Liver (tissue), 8 donors: ENCODE measurements at regions not wholly inside any gene's neighbourhood (a gene's known extent, or its start where the extent isn't known, plus 50 kb on each side); places are given as distances from the start of the nearest gene placed in this dataset.

Source experiments
- DNase-seq: peaks from one replicate; pipeline ENCODE4 v3.0.0-alpha.2; 2017; ENCODE audit warnings: low spot score
- H3K27ac ChIP-seq, 2 donors: one replicate each; pipeline ENCODE4 v1.7.0; 2013; ENCODE audit warnings: inconsistent platforms in 2 of 2, low read length in 2 of 2, control low read depth in 1 of 2, low read depth in 1 of 2, mild to moderate bottlenecking in 1 of 2
- H3K27me3 ChIP-seq, 4 donors: one replicate each; pipeline versions ENCODE4 v1.6.1 to v1.7.0; 2013; ENCODE audit warnings: low read length in 3 of 4, inconsistent platforms in 1 of 4, mild to moderate bottlenecking in 1 of 4, moderate library complexity in 1 of 4; ENCODE audit not compliant: control insufficient read depth in 4 of 4, insufficient read depth in 4 of 4
- H3K36me3 ChIP-seq, 4 donors: one replicate each; pipeline versions ENCODE4 v1.6.1 to v1.7.0; 2013; ENCODE audit warnings: low read length in 3 of 4, mild to moderate bottlenecking in 3 of 4, low read depth in 1 of 4, moderate library complexity in 1 of 4; ENCODE audit not compliant: control insufficient read depth in 4 of 4, insufficient read depth in 3 of 4
- H3K4me1 ChIP-seq, 4 donors: one replicate each; pipeline versions ENCODE4 v1.6.1 to v1.7.0; 2013; ENCODE audit warnings: low read length in 3 of 4, mild to moderate bottlenecking in 3 of 4, moderate library complexity in 1 of 4; ENCODE audit not compliant: control insufficient read depth in 4 of 4, insufficient read depth in 4 of 4
- H3K4me3 ChIP-seq, 3 donors: one replicate each; pipeline versions ENCODE4 v1.6.1 to v1.7.0; 2013; ENCODE audit warnings: low read length in 3 of 3, control low read depth in 1 of 3, low read depth in 1 of 3, mild to moderate bottlenecking in 1 of 3
- H3K9ac ChIP-seq, 2 donors: one replicate each; pipeline ENCODE4 v1.7.0; 2013; ENCODE audit warnings: low read length in 2 of 2, mild to moderate bottlenecking in 2 of 2, moderate library complexity in 2 of 2, control low read depth in 1 of 2, low read depth in 1 of 2
- H3K9me3 ChIP-seq, 4 donors: one replicate each; pipeline versions ENCODE4 v1.6.1 to v1.7.0; 2013; ENCODE audit warnings: low read length in 3 of 4; ENCODE audit not compliant: control insufficient read depth in 4 of 4
- FOXA1 ChIP-seq: IDR thresholded peaks from 2 replicates; pipeline ENCODE4 v1.6.1; 2016; ENCODE audit warnings: antibody characterized with exemption
- HNF4G ChIP-seq: IDR thresholded peaks from 2 replicates; pipeline ENCODE4 v1.6.1; 2016; ENCODE audit warnings: antibody characterized with exemption
- NR2F2 ChIP-seq: IDR thresholded peaks from 2 replicates; pipeline ENCODE4 v1.6.1; 2016; ENCODE audit warnings: antibody characterized with exemption
- RAD21 ChIP-seq, 2 donors: IDR thresholded peaks; 2 replicates each; pipeline ENCODE4 v1.6.1; 2016; ENCODE audit warnings: antibody characterized with exemption in 2 of 2, mild to moderate bottlenecking in 2 of 2
- REST ChIP-seq: IDR thresholded peaks from 2 replicates; pipeline ENCODE4 v1.6.1; 2016; ENCODE audit warnings: antibody characterized with exemption, mild to moderate bottlenecking
- RXRA ChIP-seq, 2 donors: IDR thresholded peaks; 2 replicates each; pipeline ENCODE4 v1.6.1; 2017 to 2018; ENCODE audit warnings: antibody characterized with exemption in 2 of 2, mild to moderate bottlenecking in 1 of 2
- TAF1 ChIP-seq: conservative IDR thresholded peaks from 2 replicates; pipeline ENCODE4 v1.6.1; 2016; ENCODE audit warnings: antibody characterized with exemption, mild to moderate bottlenecking
- YY1 ChIP-seq: IDR thresholded peaks from 2 replicates; pipeline ENCODE4 v1.6.1; 2016; ENCODE audit warnings: antibody characterized with exemption, mild to moderate bottlenecking
- WGBS: extraction: QIAGEN DNeasy Blood & Tissue Kit; methylation state at CpG from one replicate; pipeline ENCODE4 v1.1.7; 2013; 5-methylcytosine and 5-hydroxymethylcytosine counted together
- TF ChIP-seq, protein P1 (sequence below): fragments of 150-350 bp; IDR thresholded peaks from 2 replicates; pipeline ENCODE4 v1.5.1; 2017; ENCODE audit warnings: improper control_type of control experiment, low read depth, low read length; ENCODE audit not compliant: missing input control
- TF ChIP-seq, protein P2 (sequence below): IDR thresholded peaks from 2 replicates; pipeline ENCODE4 v1.6.1; 2016; ENCODE audit warnings: antibody characterized with exemption
- TF ChIP-seq, protein P3 (sequence below): IDR thresholded peaks from 2 replicates; pipeline ENCODE4 v1.6.1; 2016; ENCODE audit warnings: antibody characterized with exemption
- donor health status: healthy.
- donor health status: healthy.
- donor health status: healthy.
- donor health status: healthy.
- donor health status: healthy.

- Histone ChIP-seq H3K9me3 (no peaks in the 10 kb centered on the region), H3K27ac (no peak overlapping the region), H3K36me3 (no peaks in the 10 kb centered on the region), H3K27me3 (no peaks in the 10 kb centered on the region), H3K4me3 (no peak overlapping the region), H3K4me1 (peaks cover 0 to 2% (median 0%) of the 10 kb centered on the region in 4 donors), H3K9ac (no peak overlapping the region)
- 97% methylated on average over 3 of the region's 3 CpGs for WGBS
- no peak for DNase-seq
- TF ChIP-seq, protein P1, sequence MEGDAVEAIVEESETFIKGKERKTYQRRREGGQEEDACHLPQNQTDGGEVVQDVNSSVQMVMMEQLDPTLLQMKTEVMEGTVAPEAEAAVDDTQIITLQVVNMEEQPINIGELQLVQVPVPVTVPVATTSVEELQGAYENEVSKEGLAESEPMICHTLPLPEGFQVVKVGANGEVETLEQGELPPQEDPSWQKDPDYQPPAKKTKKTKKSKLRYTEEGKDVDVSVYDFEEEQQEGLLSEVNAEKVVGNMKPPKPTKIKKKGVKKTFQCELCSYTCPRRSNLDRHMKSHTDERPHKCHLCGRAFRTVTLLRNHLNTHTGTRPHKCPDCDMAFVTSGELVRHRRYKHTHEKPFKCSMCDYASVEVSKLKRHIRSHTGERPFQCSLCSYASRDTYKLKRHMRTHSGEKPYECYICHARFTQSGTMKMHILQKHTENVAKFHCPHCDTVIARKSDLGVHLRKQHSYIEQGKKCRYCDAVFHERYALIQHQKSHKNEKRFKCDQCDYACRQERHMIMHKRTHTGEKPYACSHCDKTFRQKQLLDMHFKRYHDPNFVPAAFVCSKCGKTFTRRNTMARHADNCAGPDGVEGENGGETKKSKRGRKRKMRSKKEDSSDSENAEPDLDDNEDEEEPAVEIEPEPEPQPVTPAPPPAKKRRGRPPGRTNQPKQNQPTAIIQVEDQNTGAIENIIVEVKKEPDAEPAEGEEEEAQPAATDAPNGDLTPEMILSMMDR = no peak
- TF ChIP-seq, protein P2, sequence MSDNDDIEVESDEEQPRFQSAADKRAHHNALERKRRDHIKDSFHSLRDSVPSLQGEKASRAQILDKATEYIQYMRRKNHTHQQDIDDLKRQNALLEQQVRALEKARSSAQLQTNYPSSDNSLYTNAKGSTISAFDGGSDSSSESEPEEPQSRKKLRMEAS = no peak
- TF ChIP-seq RAD21 (IDR thresholded peaks at IDR 0.05) (no peak), HNF4G (no peak), RXRA (IDR thresholded peaks at IDR 0.05) (no peak), YY1 (no peak), REST (no peak)
- TF ChIP-seq, protein P3, sequence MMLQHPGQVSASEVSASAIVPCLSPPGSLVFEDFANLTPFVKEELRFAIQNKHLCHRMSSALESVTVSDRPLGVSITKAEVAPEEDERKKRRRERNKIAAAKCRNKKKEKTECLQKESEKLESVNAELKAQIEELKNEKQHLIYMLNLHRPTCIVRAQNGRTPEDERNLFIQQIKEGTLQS = no peak
Measured at GRCh38 chr2:236798491-236798890, 228.9 kb downstream of the ACKR3 start.

DNA sequence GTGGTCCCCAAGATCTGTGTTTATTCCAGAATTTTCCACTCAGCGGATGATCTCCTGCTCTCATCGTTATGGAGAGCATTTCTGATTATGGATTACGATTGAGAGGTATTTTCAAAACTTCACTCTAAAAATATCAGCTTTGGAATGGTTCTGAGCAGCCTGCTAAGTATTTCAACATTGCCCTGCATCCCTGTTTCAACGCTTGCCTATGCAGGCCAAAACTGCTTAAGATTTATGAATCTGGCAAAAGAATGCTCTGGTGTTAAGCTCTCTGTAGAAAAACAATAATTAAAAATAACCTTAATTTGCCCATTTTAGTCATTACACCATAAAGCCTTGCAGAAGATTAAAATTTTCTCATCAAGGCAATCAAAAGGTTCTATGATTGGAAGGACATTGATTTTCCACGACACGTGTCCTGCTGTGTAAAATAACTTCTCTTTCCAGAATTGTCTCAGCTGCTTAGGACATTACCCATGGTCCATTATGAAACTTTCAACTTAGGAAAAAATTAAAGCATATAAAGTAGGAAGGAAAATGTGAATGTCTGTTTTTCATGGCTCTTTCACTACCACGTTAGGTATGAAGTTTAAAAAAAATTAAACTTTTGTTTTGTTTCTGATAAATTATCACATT lies 229.9 kb downstream of the ACKR3 start:
- H3K9ac ChIP-seq = no peak overlapping the region
- 94% methylated on average over 7 of the region's 7 CpGs for WGBS

More for the DNA sequence above, 229.9 kb downstream of the ACKR3 start:
- TF ChIP-seq NR2F2 (no peak), YY1 (no peak), RXRA (IDR thresholded peaks at IDR 0.05) (no peak), FOXA1 (no peak), TAF1 (no peak), REST (no peak)
- TF ChIP-seq, protein P2 = no peak
- TF ChIP-seq, protein P1 = no peak
- Histone ChIP-seq H3K4me1 (peaks cover 0 to 2% (median 0%) of the 10 kb centered on the region in 4 donors), H3K9me3 (no peaks in the 10 kb centered on the region), H3K27ac (no peak overlapping the region), H3K27me3 (no peaks in the 10 kb centered on the region), H3K4me3 (no peak overlapping the region), H3K36me3 (no peaks in the 10 kb centered on the region)
- no peak for DNase-seq
